Forelimb muscle (tissue), 1 donor: ENCODE measurements at regions not wholly inside any gene's neighbourhood (a gene's known extent, or its start where the extent isn't known, plus 50 kb on each side); places are given as distances from the start of the nearest gene placed in this dataset.

Experiments
- DNase-seq: peaks from one replicate; pipeline ENCODE4 v3.0.0-alpha.2; 2013; ENCODE audit warnings: low read depth

- DNase-seq: no peak
Observed at GRCh38 chr1:55547405-55547804, 332.2 kb upstream of the USP24 start.

- no peak for DNase-seq
Observed at GRCh38 chr1:55546553-55546952, 331.4 kb upstream of the USP24 start.

DNA sequence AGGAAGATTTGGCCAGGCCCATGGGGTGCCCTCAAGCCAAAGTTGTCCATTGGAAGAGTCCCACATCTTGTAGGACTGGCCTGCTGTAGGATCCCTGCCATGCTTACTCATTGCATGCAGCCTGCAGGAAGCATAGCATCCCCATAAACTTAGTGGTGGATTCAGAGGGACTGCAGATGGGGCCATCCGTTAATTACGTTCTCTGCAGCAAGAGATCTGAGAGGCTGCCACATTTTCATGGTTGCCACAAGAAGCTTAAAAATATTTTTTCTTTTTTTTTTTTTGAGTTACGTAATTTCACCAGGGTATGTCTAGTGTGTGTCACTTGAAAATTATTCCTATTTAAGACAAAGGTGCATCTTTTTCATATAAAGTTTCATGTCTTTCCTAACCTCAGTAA is 329.7 kb upstream of the USP24 start:
- no peak for DNase-seq

DNA sequence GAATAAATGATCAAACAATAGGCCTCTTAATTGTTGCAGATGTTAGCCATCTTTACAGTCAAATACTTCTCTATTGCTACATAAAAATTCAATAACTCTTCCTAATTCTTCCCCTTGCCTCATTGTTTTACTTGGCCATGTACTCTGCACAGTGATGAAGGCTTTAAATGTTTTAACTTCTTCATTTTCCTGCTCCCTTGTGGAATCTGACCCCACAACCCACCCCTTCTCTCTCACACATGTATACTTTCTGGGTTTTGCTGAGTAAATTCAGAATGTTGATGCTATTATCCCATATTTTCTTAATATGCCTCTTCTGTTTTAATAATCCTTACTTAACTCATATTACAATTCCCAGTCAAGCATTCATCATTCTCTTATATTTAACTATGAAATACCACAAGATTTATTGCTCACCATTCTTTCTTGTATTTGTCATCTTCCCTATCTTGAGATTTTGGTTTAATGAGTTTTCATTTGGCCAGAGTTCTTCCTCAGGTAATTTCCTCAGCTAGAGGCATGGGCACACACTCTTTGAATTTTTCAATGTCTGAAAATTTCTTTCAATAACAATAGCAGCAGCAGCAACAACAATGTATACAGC is 327.8 kb upstream of the USP24 start:
- no peak for DNase-seq

- DNase-seq: no peak
Observed at GRCh38 chr1:55541296-55541695, 326.1 kb upstream of the USP24 start.

GRCh38 chr1:55539652-55540512 is 324.7 kb upstream of the USP24 start:
- no peak for DNase-seq

DNA sequence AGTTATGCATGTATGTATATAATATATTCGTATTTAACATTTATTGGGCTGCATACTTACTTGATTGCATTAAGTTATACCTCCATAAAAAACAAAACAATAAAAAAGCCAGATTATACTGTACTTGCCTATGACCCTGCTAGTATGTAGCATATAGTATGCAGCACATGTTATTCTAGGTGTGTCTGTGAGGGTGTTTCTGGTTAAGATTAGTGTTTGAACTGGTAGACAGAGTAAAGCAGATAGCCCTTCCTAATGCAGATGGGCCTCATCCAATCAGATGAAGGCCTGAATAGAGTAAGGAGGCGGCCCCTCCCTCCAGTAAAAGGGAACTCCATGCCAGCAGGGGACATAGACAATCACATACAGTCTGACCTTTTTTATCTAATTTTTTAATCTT is 323.3 kb upstream of the USP24 start:
- no peak for DNase-seq

DNA sequence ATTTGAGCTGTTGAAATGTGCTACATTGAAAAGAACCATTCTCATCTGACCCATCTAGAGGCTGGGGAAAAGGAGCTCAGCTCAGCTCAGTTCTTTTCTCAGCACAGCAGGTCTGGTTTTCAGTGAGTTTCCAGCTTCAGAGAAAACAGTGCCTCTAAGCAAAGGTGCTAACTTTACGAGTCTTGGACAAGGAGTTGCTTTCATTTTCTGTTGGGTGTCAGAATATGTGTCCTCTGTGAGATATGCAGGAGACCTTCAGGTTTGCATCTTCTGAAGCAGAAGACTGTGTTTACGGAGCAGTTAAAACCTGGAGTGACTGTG is 321.3 kb upstream of the USP24 start:
- no peak for DNase-seq

GRCh38 chr1:55535724-55536544 is 320.8 kb upstream of the USP24 start:
- DNase-seq: no peak

DNA sequence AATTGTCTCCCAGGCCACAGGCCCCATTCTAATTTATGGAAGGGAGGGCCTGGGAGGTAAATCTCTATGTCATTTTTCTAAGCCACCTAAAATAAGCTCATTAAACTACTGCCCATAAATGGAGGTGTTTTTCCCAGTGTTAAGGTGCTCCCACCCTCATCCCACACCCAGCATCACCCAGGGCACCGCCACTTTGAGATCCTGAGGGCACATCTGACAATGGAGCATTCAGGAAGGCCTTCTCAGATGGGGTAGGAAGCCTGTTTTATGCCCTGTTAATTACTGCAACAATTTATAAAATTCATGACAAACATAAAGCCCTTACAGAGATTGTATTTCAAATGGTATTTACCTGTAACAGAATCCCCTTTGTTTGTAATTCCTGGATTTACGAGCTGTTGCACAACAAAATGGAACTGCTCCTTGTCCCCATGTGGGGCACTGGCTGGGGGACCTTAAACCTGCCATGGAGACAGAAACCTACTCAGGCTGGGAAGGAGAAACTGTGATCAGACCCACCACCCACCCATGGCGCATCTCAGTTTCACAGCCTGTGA is 319.5 kb upstream of the USP24 start:
- no peak for DNase-seq

DNA sequence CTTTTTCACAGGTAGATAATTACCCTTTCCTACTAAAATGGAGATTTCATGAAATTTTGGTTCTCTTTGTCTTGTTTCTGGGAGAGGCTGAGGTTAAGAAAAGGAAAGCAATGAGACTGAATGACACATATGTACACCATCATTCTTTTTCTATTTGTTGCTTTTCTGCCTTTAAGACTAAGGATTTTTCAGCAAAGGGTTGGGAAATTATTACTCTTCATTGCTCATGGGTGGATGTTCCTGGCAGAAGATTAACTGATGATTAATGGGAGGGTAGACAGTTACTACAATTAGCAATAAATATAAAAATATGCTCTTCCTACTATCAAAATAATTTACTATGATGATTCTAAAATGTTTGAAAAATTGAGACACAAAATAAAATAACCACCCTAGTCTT is 316.5 kb upstream of the USP24 start:
- no peak for DNase-seq

DNA sequence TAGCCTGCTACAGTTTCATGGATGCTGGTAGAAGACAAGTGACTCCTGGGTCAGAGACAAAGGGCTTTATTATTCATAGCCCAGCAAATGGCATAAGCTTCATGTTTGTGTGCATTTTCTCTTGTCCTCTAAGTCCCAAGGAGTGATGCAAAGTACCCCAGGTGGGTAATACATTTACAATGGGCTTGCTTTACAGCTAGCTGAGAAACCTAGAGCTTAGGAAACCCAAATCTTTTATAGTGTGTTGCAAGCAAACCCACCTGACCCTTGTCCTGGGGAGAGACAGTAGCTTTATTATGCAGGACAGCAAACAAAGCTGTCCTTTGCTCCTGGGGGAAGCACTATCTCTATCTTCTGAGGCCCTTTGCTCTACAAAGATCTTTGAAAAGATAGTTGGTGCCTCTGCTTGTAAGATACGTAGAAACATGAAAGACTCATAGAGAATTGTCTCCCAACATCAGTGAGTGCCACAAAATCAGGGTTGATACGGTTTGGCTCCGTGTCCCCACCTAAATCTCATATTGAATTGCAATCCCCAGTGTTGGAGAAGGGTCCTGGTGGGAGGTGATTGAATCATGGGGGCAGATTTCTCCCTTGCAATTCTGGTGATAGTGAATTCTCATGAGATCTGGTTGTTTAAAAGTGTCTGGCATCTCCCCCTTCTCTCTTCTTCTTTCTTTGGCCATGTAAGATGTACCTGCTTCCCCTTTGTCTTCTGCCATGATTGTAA is 315.8 kb upstream of the USP24 start:
- DNase-seq: no peak

- DNase-seq: no peak
Observed at GRCh38 chr1:55529017-55529416, 313.9 kb upstream of the USP24 start.

DNA sequence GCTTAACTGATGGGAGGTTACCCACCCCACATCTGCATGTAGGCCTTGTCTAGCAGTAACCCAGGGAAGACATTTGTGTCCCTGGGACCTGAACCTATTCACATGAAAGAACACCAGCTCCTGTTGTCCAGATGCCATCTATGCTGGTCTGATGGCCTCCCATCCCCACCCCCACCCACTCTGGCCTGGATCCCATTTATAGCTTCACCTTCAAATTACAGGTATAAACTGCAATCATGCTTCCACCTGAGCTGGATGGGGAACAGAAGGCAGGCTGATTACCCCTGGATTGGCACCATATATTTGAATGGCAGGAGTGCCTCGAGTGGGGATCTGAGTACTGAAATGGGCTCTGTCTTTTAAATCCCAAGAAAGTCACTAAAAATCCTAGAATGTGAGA is 312.7 kb upstream of the USP24 start:
- DNase-seq: no peak

DNA sequence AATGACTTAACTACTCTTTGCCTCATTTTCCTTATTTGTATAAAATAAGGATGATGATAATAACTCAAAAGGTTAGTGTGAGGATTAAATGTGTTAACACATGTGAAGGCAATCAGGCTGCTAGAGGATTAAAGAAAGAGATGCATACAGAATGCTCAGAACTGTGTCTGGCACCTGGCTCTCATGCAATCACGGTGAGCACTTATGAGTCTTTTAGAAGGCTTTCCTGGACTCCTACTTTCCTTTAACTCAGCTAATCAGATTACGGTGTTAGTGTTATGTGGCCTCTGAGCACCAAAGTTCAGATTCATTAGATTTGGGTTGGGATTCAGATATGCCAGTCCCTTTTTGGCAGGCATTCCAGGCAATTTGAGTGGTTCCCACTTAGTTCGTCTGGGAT is 311.6 kb upstream of the USP24 start:
- no peak for DNase-seq

DNA sequence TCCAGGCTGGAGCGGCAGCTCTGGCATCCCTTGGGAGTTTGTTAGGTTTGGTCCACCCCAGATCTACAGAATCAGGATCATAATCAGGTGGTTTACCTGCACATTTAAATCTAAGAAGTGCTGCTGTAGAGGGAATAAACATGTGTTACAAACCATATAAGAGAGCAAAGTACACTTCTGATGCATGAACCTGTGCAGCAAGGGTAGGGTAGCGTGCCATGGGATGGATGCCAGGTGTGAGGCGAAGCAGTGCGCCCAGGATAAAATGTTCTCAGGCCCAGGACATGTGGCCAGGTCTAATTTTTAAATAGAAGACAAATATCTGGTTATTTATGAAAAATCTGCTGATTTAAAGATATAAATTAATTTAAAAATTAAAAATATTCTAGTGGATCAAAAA is 308.8 kb upstream of the USP24 start:
- no peak for DNase-seq

- DNase-seq: no peak
Observed at GRCh38 chr1:55522982-55523381, 307.8 kb upstream of the USP24 start.

GRCh38 chr1:55522353-55522903 is 307.3 kb upstream of the USP24 start:
- no peak for DNase-seq

DNA sequence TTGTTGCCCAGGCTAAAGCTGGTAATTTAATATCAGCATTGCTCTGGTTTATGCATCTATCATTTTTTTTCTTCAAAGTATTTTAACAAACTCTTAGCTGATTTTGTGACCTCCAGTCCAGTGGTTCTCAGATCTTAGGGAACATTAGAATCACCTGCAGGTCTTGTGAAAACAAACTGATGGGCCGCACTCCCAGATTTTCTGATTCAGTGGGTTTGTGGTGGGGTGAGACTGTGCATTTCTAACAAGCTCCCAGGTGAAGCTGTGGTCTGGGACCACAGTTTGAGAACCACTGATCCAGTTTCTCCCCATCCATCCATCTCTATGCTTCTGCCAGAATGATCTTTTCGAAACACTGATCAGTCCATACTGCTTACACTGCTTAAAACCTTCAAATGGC is 305.7 kb upstream of the USP24 start:
- DNase-seq: no peak

GRCh38 chr1:55519937-55520683 is 304.9 kb upstream of the USP24 start:
- no peak for DNase-seq

- no peak for DNase-seq
Observed at GRCh38 chr1:55519276-55519675, 304.1 kb upstream of the USP24 start.
